ENCODE measurements at regions not wholly inside any gene's neighbourhood (a gene's known extent, or its start where the extent isn't known, plus 50 kb on each side); places are given as distances from the start of the nearest gene placed in this dataset.

- Histone ChIP-seq H3K79me2 (ENCODE audit: control insufficient read depth, low read length) (no peaks in the 10 kb centered on the region), H3K4me3 (ENCODE audit: low read length) (no peak overlapping the region), H3K4me1 (ENCODE audit: control insufficient read depth, low read length) (no peaks in the 10 kb centered on the region), H3F3A (ENCODE audit: control insufficient read depth, insufficient read depth) (no peaks in the 10 kb centered on the region), H3K27ac (ENCODE audit: low read depth, low read length) (no peak overlapping the region), H4K20me1 (ENCODE audit: control insufficient read depth, insufficient read depth, low read depth, low read length) (no peaks in the 10 kb centered on the region), H3K9me3 (ENCODE audit: control insufficient read depth, insufficient read depth, low read length) (peaks cover 15% of the 10 kb centered on the region; the same call in 1 of the 2 replicates), H3K27me3 (ENCODE audit: control insufficient read depth, low read length) (no peaks in the 10 kb centered on the region), H3K4me2 (ENCODE audit: low read length) (no peak overlapping the region), H3K9me2 (replicated peaks; ENCODE audit: control insufficient read depth, low read length) (no peaks in the 10 kb centered on the region), H3K36me3 (ENCODE audit: control insufficient read depth, low read length) (no peaks in the 10 kb centered on the region)
- TF ChIP-seq EZH2phosphoT487 (IDR thresholded peaks at IDR 0.05; ENCODE audit: borderline replicate concordance, low read length) (no peak), CTCF (IDR thresholded peaks at IDR 0.05; ENCODE audit: low read depth, low read length, poor library complexity, severe bottlenecking) (no peak)
These were observed 128.6 kb upstream of the PEG3 start for GRCh38 chr19:56969156-56969555.

- Histone ChIP-seq H3K4me1 (ENCODE audit: control insufficient read depth, low read length) (no peaks in the 10 kb centered on the region), H4K20me1 (ENCODE audit: control insufficient read depth, insufficient read depth, low read depth, low read length) (no peaks in the 10 kb centered on the region), H3K9me2 (replicated peaks; ENCODE audit: control insufficient read depth, low read length) (no peaks in the 10 kb centered on the region), H3K27me3 (ENCODE audit: control insufficient read depth, low read length) (no peaks in the 10 kb centered on the region), H3K36me3 (ENCODE audit: control insufficient read depth, low read length) (no peaks in the 10 kb centered on the region), H3K4me2 (ENCODE audit: low read length) (no peak overlapping the region), H3F3A (ENCODE audit: control insufficient read depth, insufficient read depth) (no peaks in the 10 kb centered on the region), H3K9me3 (ENCODE audit: control insufficient read depth, insufficient read depth, low read length) (peaks cover 21% of the 10 kb centered on the region; the same call in 1 of the 2 replicates), H3K27ac (ENCODE audit: low read depth, low read length) (no peak overlapping the region), H3K4me3 (ENCODE audit: low read length) (no peak overlapping the region), H3K79me2 (ENCODE audit: control insufficient read depth, low read length) (no peaks in the 10 kb centered on the region)
- TF ChIP-seq EZH2phosphoT487 (IDR thresholded peaks at IDR 0.05; ENCODE audit: borderline replicate concordance, low read length) = no peak
- TF ChIP-seq CTCF (IDR thresholded peaks at IDR 0.05; ENCODE audit: low read depth, low read length, poor library complexity, severe bottlenecking) = no peak
These were observed 129.2 kb upstream of the PEG3 start for GRCh38 chr19:56969759-56970178.

- Histone ChIP-seq H3K4me3 (ENCODE audit: low read length) (no peak overlapping the region), H3F3A (ENCODE audit: control insufficient read depth, insufficient read depth) (no peaks in the 10 kb centered on the region), H3K27me3 (ENCODE audit: control insufficient read depth, low read length) (no peaks in the 10 kb centered on the region), H4K20me1 (ENCODE audit: control insufficient read depth, insufficient read depth, low read depth, low read length) (no peaks in the 10 kb centered on the region), H3K79me2 (ENCODE audit: control insufficient read depth, low read length) (no peaks in the 10 kb centered on the region), H3K9me3 (ENCODE audit: control insufficient read depth, insufficient read depth, low read length) (peaks cover 20% of the 10 kb centered on the region; the same call in 1 of the 2 replicates), H3K27ac (ENCODE audit: low read depth, low read length) (no peak overlapping the region), H3K4me2 (ENCODE audit: low read length) (no peak overlapping the region), H3K36me3 (ENCODE audit: control insufficient read depth, low read length) (no peaks in the 10 kb centered on the region), H3K9me2 (replicated peaks; ENCODE audit: control insufficient read depth, low read length) (no peaks in the 10 kb centered on the region), H3K4me1 (ENCODE audit: control insufficient read depth, low read length) (no peaks in the 10 kb centered on the region)
- TF ChIP-seq CTCF (IDR thresholded peaks at IDR 0.05; ENCODE audit: low read depth, low read length, poor library complexity, severe bottlenecking) (no peak), EZH2phosphoT487 (IDR thresholded peaks at IDR 0.05; ENCODE audit: borderline replicate concordance, low read length) (no peak)
These were observed 130.7 kb upstream of the PEG3 start for GRCh38 chr19:56971230-56971629.
